ENCODE measurements at regions not wholly inside any gene's neighbourhood (a gene's known extent, or its start where the extent isn't known, plus 50 kb on each side); places are given as distances from the start of the nearest gene placed in this dataset.

DNA sequence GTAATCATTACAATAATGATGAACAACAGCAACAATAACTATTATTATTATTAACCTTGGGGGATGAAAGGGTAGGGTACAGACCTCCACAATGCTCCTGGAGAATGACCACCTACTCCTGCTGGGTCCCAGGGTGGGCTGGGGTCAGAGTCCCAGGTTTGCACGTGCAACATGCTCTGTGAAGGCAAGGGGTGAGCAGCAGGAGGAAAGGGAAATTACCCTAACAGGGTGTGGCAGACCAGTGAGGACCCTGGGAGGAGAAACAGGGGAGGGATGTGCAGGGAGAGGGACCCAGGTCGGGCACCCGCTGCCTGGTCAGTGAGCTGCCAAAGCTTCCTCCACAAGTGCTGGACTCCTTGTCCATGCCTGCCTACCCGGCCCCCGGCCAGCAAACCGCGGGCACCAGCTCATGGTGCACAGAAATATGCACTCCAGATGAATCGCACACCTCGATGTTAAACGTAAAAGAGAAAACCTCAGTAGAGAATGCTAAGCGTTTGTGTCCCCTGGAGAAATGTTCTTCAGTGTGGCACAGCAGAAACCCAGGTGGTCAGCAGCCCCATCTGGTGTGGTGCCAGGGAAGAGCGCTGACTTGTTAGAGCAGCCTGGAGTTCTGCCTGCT, 767.1 kb downstream of the KCNJ18 start:
- TF ChIP-seq CTCF (IDR thresholded peaks at IDR 0.05) (no peak), POLR2AphosphoS5 (IDR thresholded peaks at IDR 0.05) (no peak)
